HEK293T (cell line): ENCODE measurements at regions not wholly inside any gene's neighbourhood (a gene's known extent, or its start where the extent isn't known, plus 50 kb on each side); places are given as distances from the start of the nearest gene placed in this dataset.

Source experiments
- HDGF ChIP-seq: fragments of 450-650 bp; IDR thresholded peaks from 2 replicates; pipeline ENCODE4 v1.6.1; 2017; ENCODE audit warnings: antibody characterized with exemption, borderline replicate concordance
- SUZ12 ChIP-seq: fragments of 450-650 bp; IDR thresholded peaks from 2 replicates; pipeline ENCODE4 v1.6.1; 2016; ENCODE audit warnings: mild to moderate bottlenecking

GRCh38 chr11:121790430-121790829, 325.6 kb downstream of the BLID start:
- TF ChIP-seq HDGF, result no peak
- no peak for TF ChIP-seq SUZ12
